ENCODE measurements at regions not wholly inside any gene's neighbourhood (a gene's known extent, or its start where the extent isn't known, plus 50 kb on each side); places are given as distances from the start of the nearest gene placed in this dataset.

GRCh38 chr1:185581020-185581419 lies 153.2 kb upstream of the HMCN1 start:
- no peak for DNase-seq

- DNase-seq, result no peak
These were observed 155.9 kb upstream of the HMCN1 start for GRCh38 chr1:185578293-185578692.

- no peak for DNase-seq
These were observed 159.9 kb upstream of the HMCN1 start for GRCh38 chr1:185574139-185574875.

- no peak for DNase-seq
These were observed 160.5 kb upstream of the HMCN1 start for GRCh38 chr1:185573677-185574076.

- no peak for DNase-seq
These were observed 161.0 kb upstream of the HMCN1 start for GRCh38 chr1:185573162-185573561.

GRCh38 chr1:185570962-185571361 lies 163.2 kb upstream of the HMCN1 start:
- no peak for DNase-seq

- no peak for DNase-seq
These were observed 165.8 kb upstream of the HMCN1 start for GRCh38 chr1:185568155-185569123.

GRCh38 chr1:185567440-185567839 lies 166.8 kb upstream of the HMCN1 start:
- no peak for DNase-seq

- no peak for DNase-seq
These were observed 167.2 kb upstream of the HMCN1 start for GRCh38 chr1:185566995-185567394.

- no peak for DNase-seq
These were observed 168.9 kb upstream of the HMCN1 start for GRCh38 chr1:185565302-185565701.

GRCh38 chr1:185564816-185565215 lies 169.4 kb upstream of the HMCN1 start:
- no peak for DNase-seq

GRCh38 chr1:185562461-185563359 lies 171.5 kb upstream of the HMCN1 start:
- no peak for DNase-seq

GRCh38 chr1:185561629-185562028 lies 172.6 kb upstream of the HMCN1 start:
- DNase-seq, result no peak

GRCh38 chr1:185560760-185561159 lies 173.4 kb upstream of the HMCN1 start:
- DNase-seq, result no peak

- peak in 25 of 51 donors; percentile 1 to 62 (median 16) for DNase-seq
These were observed 174.4 kb upstream of the HMCN1 start for GRCh38 chr1:185559684-185560331.

GRCh38 chr1:185559151-185559550 lies 175.0 kb upstream of the HMCN1 start:
- no peak for DNase-seq

GRCh38 chr1:185556561-185556960 lies 177.6 kb upstream of the HMCN1 start:
- no peak for DNase-seq

GRCh38 chr1:185555743-185556142 lies 178.4 kb upstream of the HMCN1 start:
- DNase-seq, result no peak

GRCh38 chr1:185551008-185551407 lies 183.2 kb upstream of the HMCN1 start:
- DNase-seq, result no peak

GRCh38 chr1:185549906-185550305 lies 184.3 kb upstream of the HMCN1 start:
- no peak for DNase-seq

GRCh38 chr1:185546029-185546428 lies 188.2 kb upstream of the HMCN1 start:
- no peak for DNase-seq

All from hypothalamus (tissue), 51 donors.